CD14-positive monocyte (primary cell): ENCODE measurements at regions not wholly inside any gene's neighbourhood (a gene's known extent, or its start where the extent isn't known, plus 50 kb on each side); places are given as distances from the start of the nearest gene placed in this dataset.

Experiments
- DNase-seq, 3 donors: peaks; one replicate each; pipeline ENCODE4 v3.0.0-alpha.2; 2011 to 2022
- H2AFZ ChIP-seq: 2 replicates; pipeline ENCODE4 v1.6.0; 2012; ENCODE audit warnings: mild to moderate bottlenecking, low read depth, low read length, inconsistent platforms; ENCODE audit not compliant: insufficient read depth, poor library complexity, severe bottlenecking
- H3K27ac ChIP-seq, 2 donors: 1 replicate in 1 of 2; 2 replicates in 1 of 2; pipeline ENCODE4 v1.5.1; 2012 to 2013; ENCODE audit warnings: low read length in 2 of 2, control low read depth in 1 of 2, inconsistent platforms in 1 of 2, low read depth in 1 of 2, mild to moderate bottlenecking in 1 of 2
- H3K27me3 ChIP-seq, 2 donors: one replicate each; pipeline versions ENCODE4 v1.6.0 to v1.6.1; 2011 to 2013; ENCODE audit warnings: low read length in 2 of 2; ENCODE audit not compliant: control insufficient read depth in 2 of 2, insufficient read depth in 2 of 2
- H3K36me3 ChIP-seq, 2 donors: replicated peaks in 1 of 2; 1 replicate in 1 of 2; 2 replicates in 1 of 2; pipeline versions ENCODE4 v1.5.1 to v1.6.1; 2012 to 2013; ENCODE audit warnings: low read length in 2 of 2, control low read depth in 1 of 2, inconsistent platforms in 1 of 2, mild to moderate bottlenecking in 1 of 2; ENCODE audit not compliant: insufficient read depth in 2 of 2, control insufficient read depth in 1 of 2
- H3K4me1 ChIP-seq, 2 donors: 1 replicate in 1 of 2; 2 replicates in 1 of 2; pipeline versions ENCODE4 v1.5.1 to v1.6.1; 2012 to 2013; ENCODE audit warnings: low read length in 2 of 2, control low read depth in 1 of 2, inconsistent platforms in 1 of 2, mild to moderate bottlenecking in 1 of 2, moderate library complexity in 1 of 2; ENCODE audit not compliant: insufficient read depth in 2 of 2, control insufficient read depth in 1 of 2
- H3K4me2 ChIP-seq: replicated peaks from 2 replicates; pipeline ENCODE3; 2012; ENCODE audit warnings: low read length, moderate library complexity, mild to moderate bottlenecking; ENCODE audit not compliant: poor library complexity, severe bottlenecking; ENCODE audit errors: extremely low read depth
- H3K4me3 ChIP-seq, 3 experiments: fragments of 200-600 bp in 1 of 3; sonication (generic) in 1 of 3; replicated peaks in 1 of 3; 1 replicate in 2 of 3; 2 replicates in 1 of 3; pipeline ENCODE4 v1.5.1; 2011 to 2013; ENCODE audit warnings: low read length in 3 of 3, mild to moderate bottlenecking in 3 of 3, control low read depth in 2 of 3, low read depth in 2 of 3, inconsistent platforms in 1 of 3, moderate library complexity in 1 of 3
- H3K79me2 ChIP-seq: 2 replicates; pipeline ENCODE4 v1.6.0; 2012; ENCODE audit warnings: mild to moderate bottlenecking, control low read depth, inconsistent platforms, low read length, moderate library complexity; ENCODE audit not compliant: insufficient read depth
- H3K9ac ChIP-seq: 2 replicates; pipeline ENCODE4 v1.6.0; 2017; ENCODE audit warnings: low read length, mild to moderate bottlenecking; ENCODE audit not compliant: insufficient read depth, poor library complexity, severe bottlenecking
- H3K9me3 ChIP-seq, 2 donors: replicated peaks in 1 of 2; 1 replicate in 1 of 2; 2 replicates in 1 of 2; pipeline versions ENCODE4 v1.5.1 to v1.6.1; 2012 to 2013; ENCODE audit warnings: low read length in 2 of 2, control low read depth in 1 of 2; ENCODE audit not compliant: control insufficient read depth in 1 of 2, insufficient read depth in 1 of 2
- H4K20me1 ChIP-seq: 2 replicates; pipeline ENCODE4 v1.6.0; 2012; ENCODE audit warnings: mild to moderate bottlenecking, low read length, control low read depth, moderate library complexity; ENCODE audit not compliant: insufficient read depth
- H3K27ac Mint-ChIP-seq, 7 donors: one replicate each; pipeline ENCODE4 v1.8.0; 2020; ENCODE audit warnings: mild to moderate bottlenecking in 7 of 7, mixed read lengths in 7 of 7, moderate library complexity in 6 of 7, inconsistent platforms in 2 of 7
- H3K27me3 Mint-ChIP-seq, 3 donors: one replicate each; pipeline ENCODE4 v1.8.0; 2021 to 2022; ENCODE audit warnings: low read depth in 3 of 3, mild to moderate bottlenecking in 3 of 3, mixed read lengths in 3 of 3, moderate library complexity in 3 of 3, inconsistent platforms in 1 of 3
- H3K36me3 Mint-ChIP-seq, 2 donors: one replicate each; pipeline ENCODE4 v1.8.0; 2020; ENCODE audit warnings: mixed read lengths in 2 of 2, inconsistent platforms in 1 of 2, mild to moderate bottlenecking in 1 of 2
- H3K4me1 Mint-ChIP-seq: one replicate; pipeline ENCODE4 v1.8.0; 2020; ENCODE audit warnings: mild to moderate bottlenecking, mixed read lengths
- H3K4me3 Mint-ChIP-seq, 2 donors: one replicate each; pipeline ENCODE4 v1.8.0; 2020; ENCODE audit warnings: mild to moderate bottlenecking in 2 of 2, mixed read lengths in 2 of 2, moderate library complexity in 1 of 2
- H3K9me3 Mint-ChIP-seq, 7 donors: one replicate each; pipeline ENCODE4 v1.8.0; 2020 to 2022; ENCODE audit warnings: mixed read lengths in 7 of 7, mild to moderate bottlenecking in 6 of 7, moderate library complexity in 6 of 7, inconsistent platforms in 2 of 7
- CTCF ChIP-seq: fragments of 200-600 bp; IDR thresholded peaks from one replicate; pipeline ENCODE4 v1.8.0; 2022; ENCODE audit warnings: antibody characterized with exemption, mild to moderate bottlenecking
- WGBS: methylation state at CpG from one replicate; pipeline ENCODE4 v1.1.5; 2013; ENCODE audit warnings: missing lambda C conversion rate; ENCODE audit not compliant: insufficient coverage; 5-methylcytosine and 5-hydroxymethylcytosine counted together
- intact Hi-C, 2 donors: fragments of 100-400 bp; cut with micrococcal nuclease; formaldehyde crosslinking; loops; one replicate each; pipeline versions ENCODE4 v1.15.0 to v1.15.1; 2023

GRCh38 chr13:50359041-50359367 is 343.8 kb downstream of the KCNRG start:
- no peak overlapping the region for H3K4me3 ChIP-seq
- H3K4me1 ChIP-seq: peaks cover 10 to 15% of the 10 kb centered on the region in 2 donors
- no peaks in the 10 kb centered on the region for H3K36me3 Mint-ChIP-seq
- DNase-seq: no peak
- peaks cover 34% of the 10 kb centered on the region for H3K4me1 Mint-ChIP-seq
- H3K9me3 Mint-ChIP-seq: peaks cover 0 to 2% (median 0%) of the 10 kb centered on the region in 7 donors
- peaks cover 0 to 2% (median 0%) of the 10 kb centered on the region in 3 donors for H3K27me3 Mint-ChIP-seq
- no peaks in the 10 kb centered on the region for H3K27me3 ChIP-seq
- WGBS: 60% methylated on average over 1 of the region's 3 CpGs
- H3K9ac ChIP-seq: no peak overlapping the region
- no peak for TF ChIP-seq CTCF
- H2AFZ ChIP-seq: no peak overlapping the region
- H3K4me3 Mint-ChIP-seq: peak overlapping the region in 1 of 2 donors; percentile 4
- no peaks in the 10 kb centered on the region for H3K36me3 ChIP-seq
- intact Hi-C loops: no loop called here
- H3K4me2 ChIP-seq: peak overlapping the region; percentile 6
- no peaks in the 10 kb centered on the region for H3K79me2 ChIP-seq
- peak overlapping the region in 1 of 2 donors; percentile 39 for H3K27ac ChIP-seq
- H3K9me3 ChIP-seq: no peaks in the 10 kb centered on the region
- H4K20me1 ChIP-seq: no peaks in the 10 kb centered on the region
- H3K27ac Mint-ChIP-seq: no peak overlapping the region

GRCh38 chr13:50359779-50360178 is 344.5 kb downstream of the KCNRG start:
- intact Hi-C loops: no loop called here
- H3K27me3 ChIP-seq: no peaks in the 10 kb centered on the region
- no peak overlapping the region for H3K4me3 Mint-ChIP-seq
- no peak overlapping the region for H3K9ac ChIP-seq
- peaks cover 0 to 2% (median 0%) of the 10 kb centered on the region in 3 donors for H3K27me3 Mint-ChIP-seq
- TF ChIP-seq CTCF: no peak
- peaks cover 31% of the 10 kb centered on the region for H3K4me1 Mint-ChIP-seq
- H3K9me3 ChIP-seq: no peaks in the 10 kb centered on the region
- H2AFZ ChIP-seq: no peak overlapping the region
- peaks cover 10 to 11% of the 10 kb centered on the region in 2 donors for H3K4me1 ChIP-seq
- no peaks in the 10 kb centered on the region for H3K79me2 ChIP-seq
- H4K20me1 ChIP-seq: no peaks in the 10 kb centered on the region
- no peak overlapping the region for H3K27ac ChIP-seq
- H3K36me3 ChIP-seq: no peaks in the 10 kb centered on the region
- peaks cover 0 to 2% (median 0%) of the 10 kb centered on the region in 7 donors for H3K9me3 Mint-ChIP-seq
- H3K36me3 Mint-ChIP-seq: no peaks in the 10 kb centered on the region
- no peak overlapping the region for H3K4me2 ChIP-seq
- no peak for DNase-seq
- WGBS: 98% methylated on average over 7 of the region's 8 CpGs
- H3K4me3 ChIP-seq: no peak overlapping the region
- H3K27ac Mint-ChIP-seq: no peak overlapping the region
